Astrocyte (in vitro differentiated cells and primary cell): ENCODE measurements at regions not wholly inside any gene's neighbourhood (a gene's known extent, or its start where the extent isn't known, plus 50 kb on each side); places are given as distances from the start of the nearest gene placed in this dataset. TPM values are rescaled to one million over a fixed set of nuclear protein-coding genes. Genes with fewer than 3 reads are reported as not detected.
A peak's percentile ranks its signal among the peaks of the same experiment; 100 is the strongest.

Experiments used
- DNase-seq: peaks from one replicate; pipeline ENCODE4 v3.0.0-alpha.2; 2010; ENCODE audit warnings: low read depth
- FAIRE-seq: peaks from 2 replicates; lab custom pipeline; 2011; peaks lifted over from hg19 to GRCh38; lab: Jason Lieb, UNC
- H2AFZ ChIP-seq: 2 replicates; pipeline ENCODE4 v1.6.0; 2012; ENCODE audit warnings: low read depth, low read length, inconsistent platforms
- H3K27ac ChIP-seq: 2 replicates; pipeline ENCODE4 v1.5.1; 2011; ENCODE audit warnings: low read depth, low read length, inconsistent platforms
- H3K27me3 ChIP-seq: 2 replicates; pipeline ENCODE4 v1.6.0; 2011; ENCODE audit warnings: low read length, inconsistent platforms; ENCODE audit not compliant: insufficient read depth
- H3K36me3 ChIP-seq: 2 replicates; pipeline ENCODE4 v1.5.1; 2011; ENCODE audit warnings: low read length, inconsistent platforms; ENCODE audit not compliant: insufficient read depth
- H3K4me1 ChIP-seq: 2 replicates; pipeline ENCODE4 v1.5.1; 2011; ENCODE audit warnings: low read length, inconsistent platforms; ENCODE audit not compliant: insufficient read depth
- H3K4me2 ChIP-seq: 2 replicates; pipeline ENCODE4 v1.6.0; 2012; ENCODE audit warnings: low read length, inconsistent platforms
- H3K4me3 ChIP-seq: 2 replicates; pipeline ENCODE4 v1.5.1; 2011; ENCODE audit warnings: low read depth, mild to moderate bottlenecking, low read length, inconsistent platforms; ENCODE audit not compliant: insufficient read depth
- H3K79me2 ChIP-seq: 2 replicates; pipeline ENCODE4 v1.6.0; 2012; ENCODE audit warnings: mild to moderate bottlenecking, low read length, inconsistent platforms; ENCODE audit not compliant: insufficient read depth
- H3K9ac ChIP-seq: 2 replicates; pipeline ENCODE4 v1.6.0; 2012; ENCODE audit warnings: mild to moderate bottlenecking, low read length, inconsistent platforms
- H3K9me3 ChIP-seq: 2 replicates; pipeline ENCODE4 v1.5.1; 2012; ENCODE audit warnings: low read depth, mild to moderate bottlenecking, low read length, inconsistent platforms; ENCODE audit not compliant: insufficient read depth
- H4K20me1 ChIP-seq: 2 replicates; pipeline ENCODE4 v1.6.0; 2012; ENCODE audit warnings: low read length, inconsistent platforms; ENCODE audit not compliant: insufficient read depth
- H3K27ac Mint-ChIP-seq: one replicate; pipeline ENCODE4 v1.8.0; 2021; ENCODE audit warnings: mild to moderate bottlenecking, mixed read lengths; ENCODE audit not compliant: unreplicated experiment
- H3K27me3 Mint-ChIP-seq: one replicate; pipeline ENCODE4 v1.8.0; 2021; ENCODE audit warnings: low read depth, mixed read lengths; ENCODE audit not compliant: unreplicated experiment
- H3K36me3 Mint-ChIP-seq: one replicate; pipeline ENCODE4 v1.8.0; 2021; ENCODE audit warnings: low read depth, mixed read lengths; ENCODE audit not compliant: unreplicated experiment
- H3K4me1 Mint-ChIP-seq: one replicate; pipeline ENCODE4 v1.8.0; 2021; ENCODE audit warnings: low read depth, mixed read lengths; ENCODE audit not compliant: unreplicated experiment
- H3K4me3 Mint-ChIP-seq: one replicate; pipeline ENCODE4 v1.8.0; 2021; ENCODE audit warnings: mild to moderate bottlenecking, moderate library complexity, mixed read lengths; ENCODE audit not compliant: unreplicated experiment
- H3K9me3 Mint-ChIP-seq: one replicate; pipeline ENCODE4 v1.8.0; 2021; ENCODE audit warnings: mild to moderate bottlenecking, mixed read lengths; ENCODE audit not compliant: unreplicated experiment
- EZH2 ChIP-seq: IDR thresholded peaks from 2 replicates; pipeline ENCODE4 v1.6.1; 2012; ENCODE audit warnings: mild to moderate bottlenecking, low read length, inconsistent platforms; ENCODE audit not compliant: insufficient read depth
- microRNA-seq: library from miRNA; unstranded; fragments of <30 nt; microRNA quantifications from one replicate; pipeline ENCODE4 v1.2.0, GENCODE V29; 2020
- TF ChIP-seq, protein P1 (sequence below): IDR thresholded peaks from 2 replicates; pipeline ENCODE4 v1.5.1; 2011; ENCODE audit warnings: low read depth, mild to moderate bottlenecking, inconsistent platforms, low read length, moderate library complexity; ENCODE audit not compliant: insufficient read depth

DNA sequence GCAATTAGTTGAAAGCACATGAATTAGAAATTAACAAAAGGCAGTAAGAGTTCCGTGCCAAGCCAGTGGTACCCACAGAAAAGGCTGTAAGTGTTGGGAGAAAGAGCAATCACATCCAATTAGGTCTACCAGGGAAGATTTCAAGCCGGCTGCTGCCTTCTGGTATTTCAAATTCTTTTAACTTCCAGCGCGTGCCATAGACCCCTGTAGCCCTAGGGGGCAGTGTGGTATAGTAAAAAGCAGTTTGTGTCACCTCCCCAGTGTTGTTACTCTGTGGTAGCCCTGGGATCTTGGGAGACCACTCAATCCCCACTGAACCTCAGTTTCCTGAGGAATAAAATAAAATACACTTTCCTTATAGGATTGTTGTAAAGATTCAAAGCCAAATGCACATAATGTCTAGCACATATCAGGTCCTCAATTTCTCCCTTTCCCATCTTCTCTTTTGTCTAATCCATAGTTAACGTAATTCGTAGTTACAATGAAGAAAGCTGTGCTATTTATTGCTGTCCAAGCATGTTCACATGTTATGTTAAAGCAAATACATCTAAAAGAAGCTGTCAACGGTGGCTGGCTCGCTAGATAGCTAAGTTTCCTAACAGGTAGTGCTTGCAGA is 230.2 kb downstream of the TDRD3 start:
- Mint-ChIP-seq H3K4me3 (no peak overlapping the region), H3K27me3 (peaks cover 8% of the 10 kb centered on the region), H3K4me1 (peaks cover 3% of the 10 kb centered on the region), H3K27ac (no peak overlapping the region), H3K36me3 (no peaks in the 10 kb centered on the region), H3K9me3 (no peaks in the 10 kb centered on the region)
- DNase-seq (peak; percentile 13), FAIRE-seq (no peak)
- Histone ChIP-seq H3K9me3 (no peaks in the 10 kb centered on the region), H3K79me2 (no peaks in the 10 kb centered on the region), H4K20me1 (no peaks in the 10 kb centered on the region), H3K9ac (no peak overlapping the region), H3K27me3 (peaks cover 2% of the 10 kb centered on the region), H2AFZ (no peak overlapping the region), H3K4me1 (no peaks in the 10 kb centered on the region), H3K36me3 (no peaks in the 10 kb centered on the region), H3K4me3 (no peak overlapping the region), H3K4me2 (peak overlapping the region; percentile 0), H3K27ac (no peak overlapping the region)
- TF ChIP-seq EZH2 = no peak
- TF ChIP-seq, protein P1, sequence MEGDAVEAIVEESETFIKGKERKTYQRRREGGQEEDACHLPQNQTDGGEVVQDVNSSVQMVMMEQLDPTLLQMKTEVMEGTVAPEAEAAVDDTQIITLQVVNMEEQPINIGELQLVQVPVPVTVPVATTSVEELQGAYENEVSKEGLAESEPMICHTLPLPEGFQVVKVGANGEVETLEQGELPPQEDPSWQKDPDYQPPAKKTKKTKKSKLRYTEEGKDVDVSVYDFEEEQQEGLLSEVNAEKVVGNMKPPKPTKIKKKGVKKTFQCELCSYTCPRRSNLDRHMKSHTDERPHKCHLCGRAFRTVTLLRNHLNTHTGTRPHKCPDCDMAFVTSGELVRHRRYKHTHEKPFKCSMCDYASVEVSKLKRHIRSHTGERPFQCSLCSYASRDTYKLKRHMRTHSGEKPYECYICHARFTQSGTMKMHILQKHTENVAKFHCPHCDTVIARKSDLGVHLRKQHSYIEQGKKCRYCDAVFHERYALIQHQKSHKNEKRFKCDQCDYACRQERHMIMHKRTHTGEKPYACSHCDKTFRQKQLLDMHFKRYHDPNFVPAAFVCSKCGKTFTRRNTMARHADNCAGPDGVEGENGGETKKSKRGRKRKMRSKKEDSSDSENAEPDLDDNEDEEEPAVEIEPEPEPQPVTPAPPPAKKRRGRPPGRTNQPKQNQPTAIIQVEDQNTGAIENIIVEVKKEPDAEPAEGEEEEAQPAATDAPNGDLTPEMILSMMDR = peak; percentile 85

Small RNA genes lying in the stretch of these regions (microRNA-seq; reads per million reads assigned to microRNA genes)
- not detected for gene MIR3169
